A673 (cell line): ENCODE measurements at regions not wholly inside any gene's neighbourhood (a gene's known extent, or its start where the extent isn't known, plus 50 kb on each side); places are given as distances from the start of the nearest gene placed in this dataset.

Source experiments
- BruUV-seq: library from RNA; stranded (reverse); fragments of 400-500 nt; replicated peaks from 2 replicates; lab custom pipeline; 2021; lab: Mats Ljungman, UMichigan
- CTCF ChIA-PET: fragments of 300-600 bp; sonication (Branson Sonifier 250); formaldehyde crosslinking; loops from one replicate; lab custom pipeline; 2022; ENCODE audit warnings: antibody characterized with exemption; lab: Charles Lee
- POLR2A ChIA-PET: fragments of 300-600 bp; sonication (Branson Sonifier 250); formaldehyde crosslinking; loops from one replicate; lab custom pipeline; 2022; ENCODE audit warnings: antibody characterized with exemption; ENCODE audit not compliant: low non-redundant PET; lab: Charles Lee
- DNase-seq: peaks from one replicate; pipeline ENCODE4 v3.0.0-alpha.2; 2015; ENCODE audit warnings: low spot score
- H3K27ac ChIP-seq: fragments of 200-600 bp; sonication (generic); 2 replicates; pipeline ENCODE4 v1.5.1; 2016; ENCODE audit warnings: mixed run types, low read depth, mild to moderate bottlenecking, mixed read lengths, antibody characterized with exemption, low read length; ENCODE audit not compliant: poor library complexity, severe bottlenecking
- H3K27me3 ChIP-seq: fragments of 200-600 bp; sonication (generic); replicated peaks from 2 replicates; pipeline ENCODE4 v1.6.1; 2017; ENCODE audit warnings: mixed run types, low read depth, mild to moderate bottlenecking, mixed read lengths, antibody characterized with exemption, low read length; ENCODE audit not compliant: insufficient read depth, poor library complexity
- H3K36me3 ChIP-seq: fragments of 200-600 bp; sonication (generic); 2 replicates; pipeline ENCODE4 v1.6.1; 2016; ENCODE audit warnings: mixed run types, mild to moderate bottlenecking, mixed read lengths, antibody characterized with exemption, low read length; ENCODE audit not compliant: insufficient read depth, poor library complexity, severe bottlenecking
- H3K4me1 ChIP-seq: fragments of 200-600 bp; sonication (generic); 2 replicates; pipeline ENCODE4 v1.6.1; 2017; ENCODE audit warnings: mixed run types, mild to moderate bottlenecking, mixed read lengths, antibody characterized with exemption, low read length; ENCODE audit not compliant: insufficient read depth, poor library complexity, severe bottlenecking
- H3K4me3 ChIP-seq: fragments of 200-600 bp; sonication (generic); 2 replicates; pipeline ENCODE4 v1.5.1; 2016; ENCODE audit warnings: low read depth, mixed run types, mild to moderate bottlenecking, mixed read lengths, low read length; ENCODE audit not compliant: poor library complexity, severe bottlenecking
- H3K9me3 ChIP-seq: fragments of 200-600 bp; sonication (generic); 2 replicates; pipeline ENCODE4 v1.6.1; 2016; ENCODE audit warnings: mixed run types, low read depth, mild to moderate bottlenecking, mixed read lengths, antibody characterized with exemption, low read length; ENCODE audit not compliant: poor library complexity, severe bottlenecking
- EZH2 ChIP-seq: fragments of 200-600 bp; sonication (generic); IDR thresholded peaks from 2 replicates; pipeline ENCODE4 v1.6.1; 2017; ENCODE audit warnings: borderline replicate concordance, low read depth, mild to moderate bottlenecking, mixed read lengths, antibody characterized with exemption, low read length; ENCODE audit not compliant: poor library complexity, severe bottlenecking
- intact Hi-C: fragments of 100-400 bp; cut with micrococcal nuclease; formaldehyde crosslinking; loops from one replicate; pipeline ENCODE4 v1.10.0; 2022; ENCODE audit not compliant: unreplicated experiment
- TF ChIP-seq, protein P1 (sequence below): fragments of 300-800, 200-600 bp; sonication (generic); conservative IDR thresholded peaks from 2 replicates; pipeline ENCODE4 v1.5.1; 2017; ENCODE audit warnings: low read depth, mild to moderate bottlenecking, antibody characterized with exemption, low read length, moderate library complexity, mixed read lengths

DNA sequence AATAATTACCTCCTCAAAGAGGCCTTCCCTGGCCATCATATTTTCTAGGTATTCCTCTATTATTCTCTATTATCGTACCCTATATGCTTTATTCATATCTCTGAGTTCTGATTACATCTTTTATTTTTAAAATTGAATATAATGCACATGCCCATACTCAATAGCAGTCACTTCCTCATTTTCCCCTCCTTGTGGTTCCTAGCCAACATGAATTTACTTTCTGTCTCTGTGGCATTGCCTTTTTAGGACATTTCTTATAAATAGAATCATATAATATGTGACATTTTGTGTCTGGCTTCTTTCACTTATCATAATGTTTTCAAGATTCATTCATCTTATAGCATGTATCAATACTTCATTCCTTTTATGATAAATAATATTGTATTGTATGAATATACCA is 74.4 kb upstream of the TRHDE start:
- no peak for TF ChIP-seq EZH2
- TF ChIP-seq, protein P1, sequence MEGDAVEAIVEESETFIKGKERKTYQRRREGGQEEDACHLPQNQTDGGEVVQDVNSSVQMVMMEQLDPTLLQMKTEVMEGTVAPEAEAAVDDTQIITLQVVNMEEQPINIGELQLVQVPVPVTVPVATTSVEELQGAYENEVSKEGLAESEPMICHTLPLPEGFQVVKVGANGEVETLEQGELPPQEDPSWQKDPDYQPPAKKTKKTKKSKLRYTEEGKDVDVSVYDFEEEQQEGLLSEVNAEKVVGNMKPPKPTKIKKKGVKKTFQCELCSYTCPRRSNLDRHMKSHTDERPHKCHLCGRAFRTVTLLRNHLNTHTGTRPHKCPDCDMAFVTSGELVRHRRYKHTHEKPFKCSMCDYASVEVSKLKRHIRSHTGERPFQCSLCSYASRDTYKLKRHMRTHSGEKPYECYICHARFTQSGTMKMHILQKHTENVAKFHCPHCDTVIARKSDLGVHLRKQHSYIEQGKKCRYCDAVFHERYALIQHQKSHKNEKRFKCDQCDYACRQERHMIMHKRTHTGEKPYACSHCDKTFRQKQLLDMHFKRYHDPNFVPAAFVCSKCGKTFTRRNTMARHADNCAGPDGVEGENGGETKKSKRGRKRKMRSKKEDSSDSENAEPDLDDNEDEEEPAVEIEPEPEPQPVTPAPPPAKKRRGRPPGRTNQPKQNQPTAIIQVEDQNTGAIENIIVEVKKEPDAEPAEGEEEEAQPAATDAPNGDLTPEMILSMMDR, result no peak
- Histone ChIP-seq H3K27me3 (no peaks in the 10 kb centered on the region), H3K9me3 (no peaks in the 10 kb centered on the region), H3K36me3 (no peaks in the 10 kb centered on the region), H3K4me1 (peaks cover 10% of the 10 kb centered on the region), H3K27ac (no peak overlapping the region), H3K4me3 (no peak overlapping the region)
- DNase-seq, result no peak
- intact Hi-C loops, result no loop called here
- POLR2A ChIA-PET, result no interaction called here
- CTCF ChIA-PET, result no interaction called here
- no TSS peak for BruUV-seq

DNA sequence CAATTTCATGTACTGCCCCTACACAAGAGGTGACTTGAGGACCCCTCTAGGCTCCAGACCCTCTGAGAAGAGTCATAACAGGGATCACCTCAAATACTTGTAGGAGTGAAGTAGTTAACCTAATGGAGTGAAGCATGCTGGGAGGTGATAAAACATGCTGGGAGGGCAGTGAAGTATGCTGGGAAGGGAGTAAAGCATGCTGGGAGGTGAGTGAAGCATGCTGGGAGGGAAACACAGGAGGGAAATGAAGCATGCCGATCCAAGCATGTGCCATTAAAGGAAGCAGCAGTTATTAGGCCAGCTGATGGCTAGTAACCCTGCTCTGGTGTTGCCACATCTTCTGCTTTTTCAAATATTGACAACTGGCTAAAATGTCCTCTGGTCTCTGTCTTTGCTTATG is 70.7 kb upstream of the TRHDE start:
- POLR2A ChIA-PET, result no interaction called here

DNA sequence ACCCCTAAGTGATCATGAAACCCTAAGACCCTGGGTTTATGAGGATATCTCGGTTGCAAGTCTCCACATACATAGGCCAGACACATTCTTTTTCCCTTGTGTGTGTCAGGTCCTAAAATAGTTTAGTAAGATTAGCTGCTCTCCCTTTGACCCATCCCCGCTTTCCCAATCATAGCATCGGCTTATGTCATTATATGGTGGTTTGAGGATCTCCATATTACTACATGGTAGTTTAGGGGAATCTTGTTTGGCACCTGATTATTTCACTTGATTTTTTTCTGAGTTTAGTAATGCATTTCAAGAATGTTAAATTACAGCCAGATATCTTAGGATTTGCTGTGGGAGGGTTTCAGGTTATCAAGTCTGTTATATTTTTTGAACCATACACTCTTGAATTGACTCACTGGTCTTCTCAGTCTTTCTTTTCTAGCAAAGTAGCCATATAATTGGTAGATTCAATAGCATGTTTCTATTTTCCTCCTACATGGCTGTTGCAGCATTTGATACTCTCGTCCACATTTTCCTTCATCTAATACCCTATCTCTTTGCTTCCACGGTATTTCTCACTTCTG is 68.3 kb upstream of the TRHDE start:
- no peaks in the 10 kb centered on the region for H3K27me3 ChIP-seq
- intact Hi-C loops, result no loop called here
- DNase-seq, result no peak
- H3K4me3 ChIP-seq, result no peak overlapping the region
- ChIA-PET CTCF (no interaction called here), POLR2A (no interaction called here)
- H3K9me3 ChIP-seq, result no peaks in the 10 kb centered on the region
- no peaks in the 10 kb centered on the region for H3K36me3 ChIP-seq
- H3K27ac ChIP-seq, result no peak overlapping the region
- no peak for TF ChIP-seq EZH2
- TF ChIP-seq, protein P1, result no peak
- no TSS peak for BruUV-seq
- H3K4me1 ChIP-seq, result peaks cover 7% of the 10 kb centered on the region

More for the DNA sequence above, 70.7 kb upstream of the TRHDE start:
- Histone ChIP-seq H3K4me1 (no peaks in the 10 kb centered on the region), H3K27me3 (no peaks in the 10 kb centered on the region), H3K27ac (no peak overlapping the region), H3K4me3 (no peak overlapping the region), H3K36me3 (no peaks in the 10 kb centered on the region), H3K9me3 (no peaks in the 10 kb centered on the region)
- intact Hi-C loops, result no loop called here
- TF ChIP-seq, protein P1, result no peak
- TF ChIP-seq EZH2, result no peak
- CTCF ChIA-PET, result no interaction called here
- no TSS peak for BruUV-seq
- DNase-seq, result no peak
